Activated naive CD8-positive, alpha-beta T cell treated with anti-CD3 and anti-CD28 coated beads, Interleukin-2, amount 50 U/mL, for 16 hours (primary cell): ENCODE measurements at regions not wholly inside any gene's neighbourhood (a gene's known extent, or its start where the extent isn't known, plus 50 kb on each side); places are given as distances from the start of the nearest gene placed in this dataset.
"Not testable (repeated sequence)": the region's sequence is repeated elsewhere in the genome, so short reads cannot be mapped to it uniquely, and the experiment has no call there.

Experiments
- DNase-seq: peaks from one replicate; pipeline ENCODE4 v3.0.0-alpha.2; 2020; ENCODE audit warnings: low read depth, low spot score

GRCh38 chr16:17940584-17941364 lies 395.8 kb downstream of the NPIPA8 start:
- DNase-seq: no peak

GRCh38 chr16:17939723-17940122 lies 396.8 kb downstream of the NPIPA8 start:
- no peak for DNase-seq

GRCh38 chr16:17939122-17939536 lies 397.4 kb downstream of the NPIPA8 start:
- DNase-seq: no peak

GRCh38 chr16:17938546-17938945 lies 398.0 kb downstream of the NPIPA8 start:
- no peak for DNase-seq

- DNase-seq: no peak
These were observed 399.7 kb downstream of the NPIPA8 start for GRCh38 chr16:17936766-17937402.

- no peak for DNase-seq
These were observed 406.3 kb downstream of the NPIPA8 start for GRCh38 chr16:17930280-17930679.

GRCh38 chr16:17926866-17927399 lies 409.6 kb downstream of the NPIPA8 start:
- no peak for DNase-seq

GRCh38 chr16:17926461-17926860 lies 410.1 kb downstream of the NPIPA8 start:
- no peak for DNase-seq

GRCh38 chr16:17925761-17926160 lies 410.8 kb downstream of the NPIPA8 start:
- no peak for DNase-seq

GRCh38 chr16:17921357-17921978 lies 415.1 kb downstream of the NPIPA8 start:
- DNase-seq: no peak

GRCh38 chr16:17917316-17918019 lies 419.1 kb downstream of the NPIPA8 start:
- DNase-seq: no peak

GRCh38 chr16:17915791-17916190 lies 420.7 kb downstream of the NPIPA8 start:
- DNase-seq: no peak

- no peak for DNase-seq
These were observed 422.4 kb downstream of the NPIPA8 start for GRCh38 chr16:17914168-17914567.

GRCh38 chr16:17911578-17911977 lies 425.0 kb downstream of the NPIPA8 start:
- not testable (repeated sequence) for DNase-seq

GRCh38 chr16:17906626-17907025 lies 429.9 kb downstream of the NPIPA8 start:
- DNase-seq: not testable (repeated sequence)

GRCh38 chr16:17901309-17901708 lies 430.5 kb upstream of the XYLT1 start:
- DNase-seq: no peak

- no peak for DNase-seq
These were observed 428.4 kb upstream of the XYLT1 start for GRCh38 chr16:17899141-17899540.

GRCh38 chr16:17887963-17888362 lies 417.2 kb upstream of the XYLT1 start:
- DNase-seq: no peak

- DNase-seq: no peak
These were observed 415.0 kb upstream of the XYLT1 start for GRCh38 chr16:17885659-17886207.

- DNase-seq: no peak
These were observed 407.1 kb upstream of the XYLT1 start for GRCh38 chr16:17877821-17878360.

GRCh38 chr16:17866996-17867395 lies 396.2 kb upstream of the XYLT1 start:
- DNase-seq: no peak
